Right lobe of liver (tissue), 6 donors: ENCODE measurements at regions not wholly inside any gene's neighbourhood (a gene's known extent, or its start where the extent isn't known, plus 50 kb on each side); places are given as distances from the start of the nearest gene placed in this dataset.

Experiments used
- ATAC-seq, 4 donors: fragments of 200-7000 bp; cut with Tn5 transposase; one replicate each; pipeline ENCODE4 v1.9.1; 2020; ENCODE audit warnings: mild to moderate bottlenecking in 4 of 4, moderate library complexity in 4 of 4
- DNase-seq, 3 donors: peaks; one replicate each; pipeline ENCODE4 v3.0.0-alpha.2; 2020
- H3K27ac ChIP-seq, 3 donors: fragments of 200-600 bp; one replicate each; pipeline ENCODE4 v1.8.0; 2022
- H3K27me3 ChIP-seq, 2 donors: fragments of 200-600 bp; one replicate each; pipeline ENCODE4 v1.8.0; 2022
- H3K36me3 ChIP-seq, 4 donors: fragments of 200-600 bp; sonication (generic) in 1 of 4; one replicate each; pipeline versions ENCODE4 v1.5.1 to v1.8.0; 2017 to 2022; ENCODE audit warnings: control low read depth in 1 of 4
- H3K4me1 ChIP-seq, 4 donors: fragments of 200-600 bp; sonication (generic) in 1 of 4; one replicate each; pipeline versions ENCODE4 v1.5.1 to v1.8.0; 2017 to 2022; ENCODE audit warnings: control low read depth in 1 of 4
- H3K4me3 ChIP-seq, 3 donors: fragments of 200-600 bp; one replicate each; pipeline ENCODE4 v1.8.0; 2022
- H3K9me3 ChIP-seq, 4 donors: fragments of 200-600 bp; sonication (generic) in 1 of 4; one replicate each; pipeline versions ENCODE4 v1.5.1 to v1.8.0; 2017 to 2022; ENCODE audit warnings: control low read depth in 1 of 4
- CTCF ChIP-seq, 4 donors: fragments of 200-600 bp in 3 of 4; fragments of 450-650 bp in 1 of 4; IDR thresholded peaks; one replicate each; pipeline versions ENCODE4 v1.5.1 to v1.8.0; 2016 to 2022; ENCODE audit warnings: antibody characterized with exemption in 4 of 4, mild to moderate bottlenecking in 2 of 4
- POLR2A ChIP-seq: fragments of 450-650 bp; IDR thresholded peaks from one replicate; pipeline ENCODE4 v1.6.1; 2017; ENCODE audit warnings: antibody characterized with exemption, mild to moderate bottlenecking
- WGBS: methylation state at CpG from one replicate; pipeline ENCODE4 v1.1.6; 2018; ENCODE audit warnings: low coverage, low lambda C conversion rate; ENCODE audit not compliant: insufficient coverage; ENCODE audit errors: missing lambda C conversion rate; 5-methylcytosine and 5-hydroxymethylcytosine counted together
- intact Hi-C, 2 donors: fragments of 100-400 bp; cut with DNase I; formaldehyde crosslinking; loops; one replicate each; pipeline versions ENCODE4 v1.11.2 to v1.14.1; 2022
- donor health status: DM: no; HTN: yes; CAD: no.
- donor health status: DM: no; HTN: no; CAD: no.
- donor health status: DM: no; HTN: no; CAD: no.
- donor health status: DM: no; HTN: yes; CAD: no.
- donor health status: DM: no; HTN: yes; CAD: no.

- no peak for ATAC-seq
- intact Hi-C loops, result no loop called here
- WGBS, result 48% methylated on average over 2 of the region's 2 CpGs
These were observed 437.0 kb upstream of the TRPC7 start for GRCh38 chr5:136802383-136802782.

GRCh38 chr5:136799806-136800372 lies 434.5 kb upstream of the TRPC7 start:
- Histone ChIP-seq H3K36me3 (no peaks in the 10 kb centered on the region), H3K9me3 (no peaks in the 10 kb centered on the region), H3K4me1 (no peaks in the 10 kb centered on the region), H3K4me3 (no peak overlapping the region), H3K27ac (no peak overlapping the region), H3K27me3 (no peaks in the 10 kb centered on the region)
- intact Hi-C loops, result no loop called here
- DNase-seq (no peak), ATAC-seq (no peak)
- 36% methylated on average over 1 of the region's 1 CpG for WGBS
- TF ChIP-seq CTCF (IDR thresholded peaks at IDR 0.05) (no peak), POLR2A (no peak)

More at GRCh38 chr5:136802383-136802782, 437.0 kb upstream of the TRPC7 start:
- Histone ChIP-seq H3K36me3 (no peaks in the 10 kb centered on the region), H3K27ac (no peak overlapping the region), H3K4me1 (no peaks in the 10 kb centered on the region), H3K9me3 (no peaks in the 10 kb centered on the region), H3K27me3 (no peaks in the 10 kb centered on the region), H3K4me3 (no peak overlapping the region)
- DNase-seq, result no peak
- TF ChIP-seq CTCF (IDR thresholded peaks at IDR 0.05) (no peak), POLR2A (no peak)

- 51% methylated on average over 3 of the region's 3 CpGs for WGBS
- Histone ChIP-seq H3K27me3 (no peaks in the 10 kb centered on the region), H3K9me3 (no peaks in the 10 kb centered on the region), H3K4me3 (no peak overlapping the region), H3K4me1 (no peaks in the 10 kb centered on the region), H3K36me3 (no peaks in the 10 kb centered on the region), H3K27ac (no peak overlapping the region)
- no peak for DNase-seq
- intact Hi-C loops, result no loop called here
- TF ChIP-seq POLR2A (no peak), CTCF (IDR thresholded peaks at IDR 0.05) (no peak)
- no peak for ATAC-seq
These were observed 428.0 kb upstream of the TRPC7 start for GRCh38 chr5:136793300-136793699.

- TF ChIP-seq CTCF (IDR thresholded peaks at IDR 0.05), result no peak
- no peak for TF ChIP-seq POLR2A
- DNase-seq, result no peak
- Histone ChIP-seq H3K4me3 (no peak overlapping the region), H3K27ac (no peak overlapping the region), H3K36me3 (no peaks in the 10 kb centered on the region), H3K27me3 (no peaks in the 10 kb centered on the region), H3K4me1 (no peaks in the 10 kb centered on the region), H3K9me3 (no peaks in the 10 kb centered on the region)
- no peak for ATAC-seq
- WGBS, result 37% methylated on average over 3 of the region's 3 CpGs
- intact Hi-C loops, result no loop called here
These were observed 416.1 kb upstream of the TRPC7 start for GRCh38 chr5:136781464-136781863.

- no peak for TF ChIP-seq POLR2A
- no peak for TF ChIP-seq CTCF (IDR thresholded peaks at IDR 0.05)
- Histone ChIP-seq H3K9me3 (no peaks in the 10 kb centered on the region), H3K27me3 (no peaks in the 10 kb centered on the region), H3K36me3 (no peaks in the 10 kb centered on the region), H3K4me1 (no peaks in the 10 kb centered on the region), H3K4me3 (no peak overlapping the region), H3K27ac (no peak overlapping the region)
- 38% methylated on average over 2 of the region's 2 CpGs for WGBS
- no peak for ATAC-seq
- intact Hi-C loops, result no loop called here
- no peak for DNase-seq
These were observed 415.2 kb upstream of the TRPC7 start for GRCh38 chr5:136780518-136780917.
